Loucy (cell line): ENCODE measurements at regions not wholly inside any gene's neighbourhood (a gene's known extent, or its start where the extent isn't known, plus 50 kb on each side); places are given as distances from the start of the nearest gene placed in this dataset.

Experiments
- H2AFZ ChIP-seq: fragments of 200-600 bp; sonication (generic); 2 replicates; pipeline ENCODE4 v1.6.0; 2016; ENCODE audit warnings: antibody characterized with exemption, mild to moderate bottlenecking, low read length, moderate library complexity
- H3F3A ChIP-seq: fragments of 200-600 bp; 2 replicates; pipeline ENCODE4 v1.6.0; 2016; ENCODE audit warnings: antibody characterized with exemption, low read depth, mild to moderate bottlenecking
- H3K27me3 ChIP-seq: fragments of 200-600 bp; sonication (generic); 2 replicates; pipeline ENCODE4 v1.6.1; 2014; ENCODE audit warnings: low read length, mild to moderate bottlenecking; ENCODE audit not compliant: insufficient read depth, poor library complexity, severe bottlenecking
- H3K36me3 ChIP-seq: fragments of 200-600 bp; sonication (generic); 2 replicates; pipeline ENCODE4 v1.6.1; 2016; ENCODE audit warnings: low read length; ENCODE audit not compliant: insufficient read depth
- H3K4me1 ChIP-seq: fragments of 200-600 bp; sonication (generic); 2 replicates; pipeline ENCODE4 v1.5.1; 2014; ENCODE audit warnings: low read length, mild to moderate bottlenecking; ENCODE audit not compliant: insufficient read depth, poor library complexity, severe bottlenecking
- H3K4me2 ChIP-seq: fragments of 200-600 bp; sonication (generic); 2 replicates; pipeline ENCODE4 v1.6.0; 2014; ENCODE audit warnings: antibody characterized with exemption, low read length, low read depth, mild to moderate bottlenecking; ENCODE audit not compliant: poor library complexity, severe bottlenecking
- H3K4me3 ChIP-seq: fragments of 200-600 bp; sonication (generic); 2 replicates; pipeline ENCODE4 v1.5.1; 2014; ENCODE audit warnings: low read length, mild to moderate bottlenecking, mixed read lengths; ENCODE audit not compliant: poor library complexity, severe bottlenecking
- H3K79me2 ChIP-seq: fragments of 200-600 bp; sonication (generic); 2 replicates; pipeline ENCODE4 v1.6.1; 2014; ENCODE audit warnings: low read length; ENCODE audit not compliant: insufficient read depth
- H3K9ac ChIP-seq: fragments of 200-600 bp; sonication (generic); 2 replicates; pipeline ENCODE4 v1.6.0; 2014; ENCODE audit warnings: mild to moderate bottlenecking, low read depth, low read length, moderate library complexity; ENCODE audit not compliant: poor library complexity, severe bottlenecking
- H3K9me2 ChIP-seq: fragments of 200-600 bp; sonication (generic); replicated peaks from 2 replicates; pipeline ENCODE4 v1.6.1; 2016; ENCODE audit warnings: low read depth, low read length, mixed read lengths
- H3K9me3 ChIP-seq: fragments of 200-600 bp; sonication (generic); 2 replicates; pipeline ENCODE4 v1.6.1; 2014; ENCODE audit warnings: mild to moderate bottlenecking, antibody characterized with exemption, low read length, low read depth; ENCODE audit not compliant: insufficient read depth
- H4K20me1 ChIP-seq: fragments of 200-600 bp; sonication (generic); 2 replicates; pipeline ENCODE4 v1.6.0; 2014; ENCODE audit warnings: antibody characterized with exemption, low read length, mild to moderate bottlenecking; ENCODE audit not compliant: insufficient read depth, poor library complexity, severe bottlenecking
- EZH2phosphoT487 ChIP-seq: fragments of 200-600 bp; IDR thresholded peaks from 2 replicates; pipeline ENCODE4 v1.6.1; 2018; ENCODE audit warnings: antibody characterized with exemption, mild to moderate bottlenecking, moderate library complexity, borderline replicate concordance
- TF ChIP-seq, protein P1 (sequence below): fragments of 200-600 bp; sonication (generic); conservative IDR thresholded peaks from 2 replicates; pipeline ENCODE4 v1.5.1; 2014; ENCODE audit warnings: mild to moderate bottlenecking, antibody characterized with exemption, low read length

DNA sequence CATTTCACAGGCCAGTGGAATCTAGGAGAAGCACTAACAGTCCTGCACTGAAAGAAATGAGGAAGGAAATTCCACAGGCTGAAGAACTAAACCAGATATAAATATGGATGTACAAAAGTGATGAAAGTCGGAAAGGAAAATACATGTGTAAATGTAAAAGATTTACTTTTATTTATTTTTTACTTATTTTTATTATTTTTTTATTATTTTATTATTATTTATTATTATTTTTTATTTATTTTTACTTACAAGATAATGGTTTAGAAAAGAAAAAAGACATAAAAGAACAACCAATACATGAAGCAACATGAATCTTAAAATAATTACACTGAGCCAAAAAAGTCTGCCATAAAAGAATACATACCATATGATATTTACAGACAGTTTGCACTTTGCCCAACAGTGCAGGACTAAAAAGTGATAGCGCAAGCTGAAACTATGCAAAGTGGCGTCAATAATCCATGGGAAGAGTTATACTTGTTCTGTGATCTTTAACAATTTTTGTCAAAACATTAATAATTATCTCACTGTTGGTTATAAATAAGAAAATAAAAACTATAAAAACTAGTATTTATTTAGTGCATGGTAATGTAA lies 317.8 kb upstream of the MKI67 start:
- TF ChIP-seq EZH2phosphoT487 = no peak
- TF ChIP-seq, protein P1, sequence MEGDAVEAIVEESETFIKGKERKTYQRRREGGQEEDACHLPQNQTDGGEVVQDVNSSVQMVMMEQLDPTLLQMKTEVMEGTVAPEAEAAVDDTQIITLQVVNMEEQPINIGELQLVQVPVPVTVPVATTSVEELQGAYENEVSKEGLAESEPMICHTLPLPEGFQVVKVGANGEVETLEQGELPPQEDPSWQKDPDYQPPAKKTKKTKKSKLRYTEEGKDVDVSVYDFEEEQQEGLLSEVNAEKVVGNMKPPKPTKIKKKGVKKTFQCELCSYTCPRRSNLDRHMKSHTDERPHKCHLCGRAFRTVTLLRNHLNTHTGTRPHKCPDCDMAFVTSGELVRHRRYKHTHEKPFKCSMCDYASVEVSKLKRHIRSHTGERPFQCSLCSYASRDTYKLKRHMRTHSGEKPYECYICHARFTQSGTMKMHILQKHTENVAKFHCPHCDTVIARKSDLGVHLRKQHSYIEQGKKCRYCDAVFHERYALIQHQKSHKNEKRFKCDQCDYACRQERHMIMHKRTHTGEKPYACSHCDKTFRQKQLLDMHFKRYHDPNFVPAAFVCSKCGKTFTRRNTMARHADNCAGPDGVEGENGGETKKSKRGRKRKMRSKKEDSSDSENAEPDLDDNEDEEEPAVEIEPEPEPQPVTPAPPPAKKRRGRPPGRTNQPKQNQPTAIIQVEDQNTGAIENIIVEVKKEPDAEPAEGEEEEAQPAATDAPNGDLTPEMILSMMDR = no peak
- Histone ChIP-seq H2AFZ (no peak overlapping the region), H3K9me3 (no peaks in the 10 kb centered on the region), H3K9ac (no peak overlapping the region), H4K20me1 (no peaks in the 10 kb centered on the region), H3K4me1 (no peaks in the 10 kb centered on the region), H3K9me2 (no peaks in the 10 kb centered on the region), H3K4me2 (no peak overlapping the region), H3F3A (no peaks in the 10 kb centered on the region), H3K36me3 (no peaks in the 10 kb centered on the region), H3K27me3 (no peaks in the 10 kb centered on the region), H3K4me3 (no peak overlapping the region), H3K79me2 (no peaks in the 10 kb centered on the region)

DNA sequence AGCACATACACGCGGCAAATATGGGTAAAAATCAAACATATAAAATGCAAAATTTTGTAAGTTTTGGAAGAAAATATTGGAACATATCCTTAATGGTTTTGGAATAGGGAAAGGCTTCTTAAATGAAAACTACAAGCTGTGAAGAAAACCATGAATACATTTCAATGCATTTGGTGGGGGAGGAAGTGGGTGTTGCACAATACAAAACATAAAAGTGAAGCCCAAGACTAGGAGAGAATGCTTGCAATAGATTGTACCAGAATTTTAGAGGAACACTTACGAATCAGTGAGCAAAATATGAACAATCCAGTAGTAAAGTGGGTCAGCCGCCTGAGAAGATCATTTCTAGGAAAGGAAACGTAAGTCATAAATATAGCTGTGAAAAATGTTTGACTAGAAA lies 322.6 kb upstream of the MKI67 start:
- no peaks in the 10 kb centered on the region for H3F3A ChIP-seq

DNA sequence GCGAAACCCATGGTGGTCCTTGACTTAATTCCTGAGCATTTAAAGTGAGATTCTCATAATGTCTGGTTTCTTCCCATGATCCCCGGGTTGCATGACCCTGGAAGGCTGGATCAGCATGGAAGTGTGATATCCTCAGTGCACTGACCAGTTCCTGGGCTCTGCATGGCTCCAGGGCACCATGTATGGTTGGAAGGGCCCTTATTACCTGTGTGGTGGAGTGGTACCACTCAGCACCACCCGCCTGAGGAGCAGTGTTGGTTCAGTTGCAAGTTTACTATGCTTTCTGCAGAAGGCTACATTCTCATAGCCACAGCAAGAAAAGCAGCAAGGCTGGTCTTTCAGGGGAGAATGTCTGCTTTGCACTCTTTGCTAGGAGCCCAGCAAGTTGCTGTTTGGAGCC lies 325.7 kb upstream of the MKI67 start:
- Histone ChIP-seq H3K4me3 (no peak overlapping the region), H2AFZ (no peak overlapping the region), H3F3A (no peaks in the 10 kb centered on the region), H4K20me1 (no peaks in the 10 kb centered on the region), H3K36me3 (no peaks in the 10 kb centered on the region), H3K4me2 (no peak overlapping the region), H3K27me3 (no peaks in the 10 kb centered on the region), H3K9me2 (no peaks in the 10 kb centered on the region), H3K4me1 (no peaks in the 10 kb centered on the region), H3K79me2 (no peaks in the 10 kb centered on the region), H3K9me3 (no peaks in the 10 kb centered on the region), H3K9ac (no peak overlapping the region)
- TF ChIP-seq, protein P1 = no peak
- TF ChIP-seq EZH2phosphoT487 = no peak

More for the DNA sequence above, 322.6 kb upstream of the MKI67 start:
- H3K9me3 ChIP-seq = no peaks in the 10 kb centered on the region
- H3K9me2 ChIP-seq = no peaks in the 10 kb centered on the region
- H3K4me3 ChIP-seq = no peak overlapping the region
- TF ChIP-seq, protein P1 = no peak
- TF ChIP-seq EZH2phosphoT487 = no peak
- H3K36me3 ChIP-seq = no peaks in the 10 kb centered on the region
- H3K79me2 ChIP-seq = no peaks in the 10 kb centered on the region
- no peak overlapping the region for H2AFZ ChIP-seq
- H3K4me1 ChIP-seq = no peaks in the 10 kb centered on the region
- H4K20me1 ChIP-seq = no peaks in the 10 kb centered on the region
- no peak overlapping the region for H3K4me2 ChIP-seq
- no peak overlapping the region for H3K9ac ChIP-seq
- no peaks in the 10 kb centered on the region for H3K27me3 ChIP-seq
